Transverse colon (tissue), 4 donors: ENCODE measurements at regions not wholly inside any gene's neighbourhood (a gene's known extent, or its start where the extent isn't known, plus 50 kb on each side); places are given as distances from the start of the nearest gene placed in this dataset.

Experiments
- DNase-seq: peaks from one replicate; pipeline ENCODE4 v3.0.0-alpha.2; 2019
- H3K27ac ChIP-seq, 4 donors: fragments of 200-600 bp; sonication (generic); 2 replicates each; pipeline ENCODE4 v1.5.1; 2016 to 2018; ENCODE audit warnings: inconsistent platforms in 4 of 4
- H3K27me3 ChIP-seq: fragments of 200-600 bp; sonication (generic); 2 replicates; pipeline ENCODE4 v1.5.1; 2017; ENCODE audit warnings: inconsistent platforms
- H3K36me3 ChIP-seq, 4 donors: fragments of 200-600 bp; sonication (generic); 2 replicates each; pipeline ENCODE4 v1.5.1; 2017 to 2019; ENCODE audit warnings: inconsistent platforms in 4 of 4
- H3K4me1 ChIP-seq, 4 donors: fragments of 200-600 bp; sonication (generic); 2 replicates each; pipeline ENCODE4 v1.5.1; 2017 to 2020; ENCODE audit warnings: inconsistent platforms in 4 of 4
- H3K4me3 ChIP-seq, 4 donors: fragments of 200-600 bp; sonication (generic); 1 replicate in 1 of 4; 2 replicates in 3 of 4; pipeline versions ENCODE4 v1.5.1 to v1.6.1; 2017 to 2019; ENCODE audit warnings: inconsistent platforms in 4 of 4
- H3K9me3 ChIP-seq, 2 donors: fragments of 200-600 bp; sonication (generic); 2 replicates each; pipeline ENCODE4 v1.5.1; 2017 to 2019; ENCODE audit warnings: inconsistent platforms in 2 of 2
- EP300 ChIP-seq: sonication (generic); formaldehyde crosslinking; IDR thresholded peaks from one replicate; pipeline ENCODE4 v1.6.1; 2017; ENCODE audit warnings: antibody characterized with exemption, low read depth
- POLR2A ChIP-seq: fragments of 450-650 bp; IDR thresholded peaks from one replicate; pipeline ENCODE4 v1.6.1; 2016; ENCODE audit warnings: antibody characterized with exemption, mild to moderate bottlenecking, moderate library complexity
- POLR2AphosphoS5 ChIP-seq, 3 donors: sonication (generic); formaldehyde crosslinking; IDR thresholded peaks; one replicate each; pipeline ENCODE4 v1.6.1; 2016; ENCODE audit warnings: antibody characterized with exemption in 3 of 3
- WGBS, 2 donors: methylation state at CpG; one replicate each; pipeline ENCODE4 v1.1.5; 2018; ENCODE audit warnings: low coverage in 1 of 2; 5-methylcytosine and 5-hydroxymethylcytosine counted together
- in situ Hi-C, 4 donors: fragments of 200-750 bp; cut with MboI; loops; one replicate each; pipeline versions ENCODE4 v1.15.0 to v1.15.1; 2017; ENCODE audit warnings: low sequenced_read_pairs in 3 of 4, low pct_ligation_motif_present in 1 of 4, low pct_unique_long_range_greater_than_20kb in 1 of 4
- intact Hi-C: fragments of 100-400 bp; cut with DNase I; formaldehyde crosslinking; loops from one replicate; pipeline ENCODE4 v1.15.1; 2023; ENCODE audit warnings: low total_unique reads
- TF ChIP-seq, protein P1 (sequence below), 5 experiments: fragments of 200-600 bp in 3 of 5; fragments of 450-650 bp in 2 of 5; sonication (generic) in 3 of 5; IDR thresholded peaks; 1 replicate in 2 of 5; 2 replicates in 3 of 5; pipeline ENCODE4 v1.5.1; 2016 to 2017; ENCODE audit warnings: antibody characterized with exemption in 5 of 5, inconsistent platforms in 3 of 5, mild to moderate bottlenecking in 2 of 5, moderate library complexity in 1 of 5

DNA sequence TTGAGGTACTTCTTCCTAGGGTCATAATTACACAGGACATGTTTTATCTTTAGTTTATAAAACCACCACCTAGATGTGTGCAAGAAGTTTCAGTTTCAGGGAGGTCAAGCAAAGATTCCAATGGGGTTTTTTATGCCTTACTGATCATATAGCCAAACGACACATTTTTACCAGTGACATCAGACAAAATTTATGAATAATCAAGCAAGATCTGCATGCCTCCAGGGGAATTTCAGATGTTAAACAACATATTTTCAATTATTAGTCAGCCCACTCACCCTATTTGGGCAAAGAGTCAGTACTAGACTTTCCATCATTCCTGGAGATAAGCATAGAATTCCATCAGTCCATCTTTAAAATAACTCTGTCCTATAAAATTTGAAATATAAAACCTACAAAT lies 867.4 kb downstream of the KCNT2 start:
- Histone ChIP-seq H3K4me3 (no peak overlapping the region), H3K27ac (no peak overlapping the region), H3K9me3 (no peaks in the 10 kb centered on the region), H3K36me3 (no peaks in the 10 kb centered on the region), H3K27me3 (no peaks in the 10 kb centered on the region), H3K4me1 (peaks cover 0 to under 1% (median 0%) of the 10 kb centered on the region in 4 donors)
- DNase-seq: no peak
- TF ChIP-seq, protein P1, sequence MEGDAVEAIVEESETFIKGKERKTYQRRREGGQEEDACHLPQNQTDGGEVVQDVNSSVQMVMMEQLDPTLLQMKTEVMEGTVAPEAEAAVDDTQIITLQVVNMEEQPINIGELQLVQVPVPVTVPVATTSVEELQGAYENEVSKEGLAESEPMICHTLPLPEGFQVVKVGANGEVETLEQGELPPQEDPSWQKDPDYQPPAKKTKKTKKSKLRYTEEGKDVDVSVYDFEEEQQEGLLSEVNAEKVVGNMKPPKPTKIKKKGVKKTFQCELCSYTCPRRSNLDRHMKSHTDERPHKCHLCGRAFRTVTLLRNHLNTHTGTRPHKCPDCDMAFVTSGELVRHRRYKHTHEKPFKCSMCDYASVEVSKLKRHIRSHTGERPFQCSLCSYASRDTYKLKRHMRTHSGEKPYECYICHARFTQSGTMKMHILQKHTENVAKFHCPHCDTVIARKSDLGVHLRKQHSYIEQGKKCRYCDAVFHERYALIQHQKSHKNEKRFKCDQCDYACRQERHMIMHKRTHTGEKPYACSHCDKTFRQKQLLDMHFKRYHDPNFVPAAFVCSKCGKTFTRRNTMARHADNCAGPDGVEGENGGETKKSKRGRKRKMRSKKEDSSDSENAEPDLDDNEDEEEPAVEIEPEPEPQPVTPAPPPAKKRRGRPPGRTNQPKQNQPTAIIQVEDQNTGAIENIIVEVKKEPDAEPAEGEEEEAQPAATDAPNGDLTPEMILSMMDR (IDR thresholded peaks at IDR 0.05): no peak
- TF ChIP-seq POLR2AphosphoS5 (IDR thresholded peaks at IDR 0.05) (no peak), POLR2A (no peak), EP300 (no peak)
- 75 to 82% methylated on average over 1 of the region's 1 CpG for WGBS, 2 donors
- in situ Hi-C loops: no loop called here
- intact Hi-C loops: no loop called here

DNA sequence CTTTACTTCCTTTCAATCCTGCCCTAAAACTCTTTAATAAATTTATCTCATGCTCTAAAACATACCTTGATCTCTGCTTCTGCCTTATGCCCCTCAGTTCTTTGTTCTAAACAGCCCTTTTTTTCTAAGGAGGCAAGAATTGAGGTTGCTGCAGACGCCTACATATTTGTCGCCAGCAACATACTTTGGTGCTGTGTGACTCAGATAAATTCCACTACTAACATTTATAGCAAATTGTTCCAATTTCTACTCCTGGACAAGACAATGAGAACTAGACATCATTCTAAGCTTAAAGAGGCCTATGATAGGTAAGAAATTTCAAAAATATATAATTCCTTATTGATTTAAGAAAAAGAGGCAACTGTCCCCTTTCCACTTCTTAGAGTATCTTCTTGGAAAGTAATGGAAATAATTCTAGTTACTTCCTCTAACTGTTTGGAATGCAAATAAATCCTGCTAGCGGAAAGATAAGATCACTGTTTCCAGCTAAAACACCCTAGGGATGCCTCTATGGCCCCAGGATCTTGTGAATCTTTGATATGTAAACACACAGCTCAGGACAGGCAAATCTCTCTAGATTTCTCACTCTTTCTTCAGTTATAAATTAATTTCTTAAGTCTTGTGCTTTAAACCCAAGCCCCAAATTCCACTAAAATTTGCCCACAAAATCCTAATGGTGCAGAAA lies 869.1 kb downstream of the KCNT2 start:
- no peak for DNase-seq
- no peak for TF ChIP-seq EP300
- TF ChIP-seq POLR2A: no peak
- no peak for TF ChIP-seq POLR2AphosphoS5 (IDR thresholded peaks at IDR 0.05)
- no peak overlapping the region for H3K4me3 ChIP-seq
- intact Hi-C loops: no loop called here
- H3K36me3 ChIP-seq: no peaks in the 10 kb centered on the region
- H3K27me3 ChIP-seq: no peaks in the 10 kb centered on the region
- no peak overlapping the region for H3K27ac ChIP-seq
- peaks cover 0 to 13% (median 8%) of the 10 kb centered on the region in 4 donors for H3K4me1 ChIP-seq
- H3K9me3 ChIP-seq: no peaks in the 10 kb centered on the region
- WGBS, 2 donors: 74 to 87% methylated on average over 3 of the region's 3 CpGs
- in situ Hi-C loops: no loop called here

DNA sequence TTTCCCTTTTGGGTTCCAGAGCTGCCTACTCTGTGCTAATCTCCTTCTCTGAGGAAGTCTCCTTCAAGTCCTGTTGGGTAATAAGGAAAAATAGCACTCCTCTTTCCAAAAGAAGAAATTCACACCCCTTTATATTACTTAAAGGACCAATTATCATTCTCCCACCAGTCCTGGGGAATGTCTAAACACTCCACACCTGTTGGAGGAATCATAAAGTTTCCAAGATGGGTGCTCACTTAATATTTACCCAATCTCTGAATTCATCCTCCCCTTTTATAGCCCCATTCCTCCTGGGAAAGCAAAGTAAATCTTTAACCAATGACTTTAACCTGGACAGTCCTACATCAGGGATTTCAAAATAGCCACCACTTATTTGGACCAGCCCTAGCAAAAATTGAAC lies 873.1 kb downstream of the KCNT2 start:
- no peaks in the 10 kb centered on the region for H3K9me3 ChIP-seq
- H3K36me3 ChIP-seq: no peaks in the 10 kb centered on the region
- TF ChIP-seq EP300 (no peak), POLR2AphosphoS5 (IDR thresholded peaks at IDR 0.05) (no peak), POLR2A (no peak)
- TF ChIP-seq, protein P1 (IDR thresholded peaks at IDR 0.05): no peak
- H3K27me3 ChIP-seq: no peaks in the 10 kb centered on the region
- no peak for DNase-seq
- H3K4me3 ChIP-seq: no peak overlapping the region
- intact Hi-C loops (no loop called here), in situ Hi-C loops (no loop called here)
- peak overlapping the region in 3 of 4 donors; percentile 31 to 52 (median 36) for H3K27ac ChIP-seq
- H3K4me1 ChIP-seq: peaks cover 0 to 25% (median 12%) of the 10 kb centered on the region in 4 donors

DNA sequence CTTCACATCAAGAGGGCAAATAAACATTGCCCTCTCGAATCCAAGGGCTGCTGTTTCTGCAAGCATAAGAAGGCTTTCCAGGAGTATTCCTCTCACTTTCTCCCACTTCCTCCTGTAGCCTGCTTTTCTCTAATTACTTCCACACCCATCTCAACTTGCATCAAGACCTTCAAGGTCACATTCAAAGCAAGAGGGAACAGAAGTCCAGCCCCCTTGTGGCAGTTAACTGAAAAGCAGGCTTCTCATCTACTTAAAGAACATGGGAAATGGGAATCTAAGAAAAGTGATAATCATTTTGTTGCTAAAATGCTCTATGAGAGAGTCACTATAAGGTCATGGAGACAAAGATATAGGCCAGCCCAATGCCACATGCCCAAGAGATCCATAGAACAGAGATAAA lies 874.4 kb downstream of the KCNT2 start:
- in situ Hi-C loops (no loop called here), intact Hi-C loops (no loop called here)
- H3K27me3 ChIP-seq: no peaks in the 10 kb centered on the region
- H3K9me3 ChIP-seq: no peaks in the 10 kb centered on the region
- H3K27ac ChIP-seq: peak overlapping the region in 2 of 4 donors; percentile 52 to 60
- WGBS, 2 donors: 67 to 75% methylated on average over 1 of the region's 1 CpG
- no peaks in the 10 kb centered on the region for H3K36me3 ChIP-seq
- H3K4me1 ChIP-seq: peaks cover 0 to 25% (median 12%) of the 10 kb centered on the region in 4 donors
- TF ChIP-seq, protein P1 (IDR thresholded peaks at IDR 0.05): peak; percentile 24 to 70 (median 44)
- TF ChIP-seq POLR2A (no peak), EP300 (no peak), POLR2AphosphoS5 (IDR thresholded peaks at IDR 0.05) (no peak)
- DNase-seq: peak; percentile 27
- no peak overlapping the region for H3K4me3 ChIP-seq

DNA sequence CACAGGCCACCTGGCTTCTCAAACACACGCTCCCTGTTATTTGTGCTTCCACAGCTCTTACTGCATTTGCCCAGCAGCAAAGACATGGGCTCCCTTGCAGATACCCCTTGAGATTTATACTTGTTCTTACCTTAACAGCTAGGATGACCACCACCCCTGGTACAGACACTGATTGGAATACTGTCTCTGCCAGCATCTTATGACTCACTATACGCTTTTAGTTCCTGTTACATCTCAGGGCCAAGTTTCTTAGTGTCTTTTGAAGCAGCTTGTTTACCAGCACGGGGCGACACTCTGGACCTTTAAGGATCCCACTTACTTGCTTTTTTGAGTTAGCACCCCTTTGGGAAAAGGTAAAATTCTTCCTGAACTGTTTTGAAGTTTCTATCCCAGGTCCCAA lies 874.8 kb downstream of the KCNT2 start:
- Histone ChIP-seq H3K4me1 (peaks cover 0 to 25% (median 12%) of the 10 kb centered on the region in 4 donors), H3K36me3 (no peaks in the 10 kb centered on the region), H3K4me3 (no peak overlapping the region), H3K27ac (peak overlapping the region in 2 of 4 donors; percentile 23 to 60), H3K27me3 (no peaks in the 10 kb centered on the region), H3K9me3 (no peaks in the 10 kb centered on the region)
- DNase-seq: no peak
- 75 to 100% methylated on average over 1 to 4 of the region's 4 CpGs for WGBS, 2 donors
- intact Hi-C loops: no loop called here
- TF ChIP-seq EP300 (no peak), POLR2AphosphoS5 (IDR thresholded peaks at IDR 0.05) (no peak)
- TF ChIP-seq, protein P1 (IDR thresholded peaks at IDR 0.05): no peak
- in situ Hi-C loops: no loop called here
